SW 1271 (cell line): ENCODE measurements at regions not wholly inside any gene's neighbourhood (a gene's known extent, or its start where the extent isn't known, plus 50 kb on each side); places are given as distances from the start of the nearest gene placed in this dataset.

ENCODE experiments used
- DNase-seq, 2 experiments: peaks; one replicate each; lab custom pipeline; 2025; lab: John Stamatoyannopoulos, UW

GRCh38 chr5:3393920-3394597 lies 201.6 kb upstream of the IRX1 start:
- DNase-seq = no peak

GRCh38 chr5:3393122-3393919 lies 202.3 kb upstream of the IRX1 start:
- DNase-seq = no peak

- DNase-seq = no peak
Measured at GRCh38 chr5:3392306-3392939, 203.2 kb upstream of the IRX1 start.

GRCh38 chr5:3391210-3391609 lies 204.4 kb upstream of the IRX1 start:
- DNase-seq = no peak

GRCh38 chr5:3389471-3390026 lies 206.1 kb upstream of the IRX1 start:
- no peak for DNase-seq

- no peak for DNase-seq
Measured at GRCh38 chr5:3386637-3387036, 209.0 kb upstream of the IRX1 start.

GRCh38 chr5:3385991-3386519 lies 209.6 kb upstream of the IRX1 start:
- DNase-seq = no peak

- no peak for DNase-seq
Measured at GRCh38 chr5:3384531-3384930, 211.1 kb upstream of the IRX1 start.

GRCh38 chr5:3382782-3383181 lies 212.8 kb upstream of the IRX1 start:
- no peak for DNase-seq

- no peak for DNase-seq
Measured at GRCh38 chr5:3382151-3382550, 213.5 kb upstream of the IRX1 start.

GRCh38 chr5:3381206-3381825 lies 214.3 kb upstream of the IRX1 start:
- DNase-seq = no peak

GRCh38 chr5:3380689-3381088 lies 214.9 kb upstream of the IRX1 start:
- DNase-seq = no peak

- DNase-seq = no peak
Measured at GRCh38 chr5:3377831-3378230, 217.8 kb upstream of the IRX1 start.

GRCh38 chr5:3377176-3377575 lies 218.5 kb upstream of the IRX1 start:
- DNase-seq = no peak

GRCh38 chr5:3376611-3377010 lies 219.0 kb upstream of the IRX1 start:
- no peak for DNase-seq

- no peak for DNase-seq
Measured at GRCh38 chr5:3375586-3376311, 219.9 kb upstream of the IRX1 start.

GRCh38 chr5:3373391-3373790 lies 222.2 kb upstream of the IRX1 start:
- no peak for DNase-seq

- DNase-seq = no peak
Measured at GRCh38 chr5:3372289-3372688, 223.3 kb upstream of the IRX1 start.

- DNase-seq = no peak
Measured at GRCh38 chr5:3365501-3366215, 230.0 kb upstream of the IRX1 start.

GRCh38 chr5:3364941-3365340 lies 230.7 kb upstream of the IRX1 start:
- DNase-seq = no peak

GRCh38 chr5:3364433-3364832 lies 231.2 kb upstream of the IRX1 start:
- no peak for DNase-seq
